ENCODE measurements at regions not wholly inside any gene's neighbourhood (a gene's known extent, or its start where the extent isn't known, plus 50 kb on each side); places are given as distances from the start of the nearest gene placed in this dataset.

GRCh38 chr7:96486681-96487080 is 164.8 kb upstream of the SLC25A13 start:
- Histone ChIP-seq H3K36me3 (ENCODE audit: control insufficient read depth in 2 of 3, insufficient read depth in 3 of 3, low read length in 3 of 3) (no peaks in the 10 kb centered on the region), H3K9ac (ENCODE audit: low read length in 3 of 3) (no peak overlapping the region), H3K9me3 (ENCODE audit: control insufficient read depth in 2 of 3, insufficient read depth in 1 of 3, low read length in 3 of 3) (no peaks in the 10 kb centered on the region), H3K4me3 (ENCODE audit: low read length in 3 of 3) (no peak overlapping the region), H3K27ac (ENCODE audit: low read depth in 2 of 2, low read length in 2 of 2) (no peak overlapping the region), H3K4me1 (ENCODE audit: control insufficient read depth in 2 of 3, insufficient read depth in 2 of 3, low read depth in 1 of 3, low read length in 3 of 3) (no peaks in the 10 kb centered on the region), H3K27me3 (ENCODE audit: control insufficient read depth, insufficient read depth, low read length) (no peaks in the 10 kb centered on the region)
- no peak for TF ChIP-seq CTCF (IDR thresholded peaks at IDR 0.05; ENCODE audit: borderline replicate concordance, extremely low read depth, insufficient read depth)
- intact Hi-C loops (cut with DNase I), result no loop called here
- FAIRE-seq (no peak), DNase-seq (no peak)

GRCh38 chr7:96484845-96485244 is 162.9 kb upstream of the SLC25A13 start:
- intact Hi-C loops (cut with DNase I), result no loop called here
- H3K9ac ChIP-seq (ENCODE audit: low read length in 3 of 3), result no peak overlapping the region
- no peak overlapping the region for H3K27ac ChIP-seq (ENCODE audit: low read depth in 2 of 2, low read length in 2 of 2)

GRCh38 chr7:96484091-96484490 is 162.2 kb upstream of the SLC25A13 start:
- FAIRE-seq, result no peak
- Histone ChIP-seq H3K27me3 (ENCODE audit: control insufficient read depth, insufficient read depth, low read length) (no peaks in the 10 kb centered on the region), H3K4me1 (ENCODE audit: control insufficient read depth in 2 of 3, insufficient read depth in 2 of 3, low read depth in 1 of 3, low read length in 3 of 3) (no peaks in the 10 kb centered on the region), H3K4me3 (ENCODE audit: low read length in 3 of 3) (no peak overlapping the region), H3K36me3 (ENCODE audit: control insufficient read depth in 2 of 3, insufficient read depth in 3 of 3, low read length in 3 of 3) (no peaks in the 10 kb centered on the region), H3K27ac (ENCODE audit: low read depth in 2 of 2, low read length in 2 of 2) (no peak overlapping the region), H3K9ac (ENCODE audit: low read length in 3 of 3) (no peak overlapping the region), H3K9me3 (ENCODE audit: control insufficient read depth in 2 of 3, insufficient read depth in 1 of 3, low read length in 3 of 3) (no peaks in the 10 kb centered on the region)
- no peak for TF ChIP-seq CTCF (IDR thresholded peaks at IDR 0.05; ENCODE audit: borderline replicate concordance, extremely low read depth, insufficient read depth)
- intact Hi-C loops (cut with DNase I), result no loop called here
- DNase-seq, result no peak

More at GRCh38 chr7:96484845-96485244, 162.9 kb upstream of the SLC25A13 start:
- Histone ChIP-seq H3K36me3 (ENCODE audit: control insufficient read depth in 2 of 3, insufficient read depth in 3 of 3, low read length in 3 of 3) (no peaks in the 10 kb centered on the region), H3K4me3 (ENCODE audit: low read length in 3 of 3) (no peak overlapping the region), H3K4me1 (ENCODE audit: control insufficient read depth in 2 of 3, insufficient read depth in 2 of 3, low read depth in 1 of 3, low read length in 3 of 3) (no peaks in the 10 kb centered on the region), H3K27me3 (ENCODE audit: control insufficient read depth, insufficient read depth, low read length) (no peaks in the 10 kb centered on the region), H3K9me3 (ENCODE audit: control insufficient read depth in 2 of 3, insufficient read depth in 1 of 3, low read length in 3 of 3) (no peaks in the 10 kb centered on the region)
- DNase-seq, result no peak
- no peak for FAIRE-seq
- TF ChIP-seq CTCF (IDR thresholded peaks at IDR 0.05; ENCODE audit: borderline replicate concordance, extremely low read depth, insufficient read depth), result no peak

GRCh38 chr7:96481796-96482195 is 159.9 kb upstream of the SLC25A13 start:
- intact Hi-C loops (cut with DNase I), result no loop called here
- Histone ChIP-seq H3K9me3 (ENCODE audit: control insufficient read depth in 2 of 3, insufficient read depth in 1 of 3, low read length in 3 of 3) (no peaks in the 10 kb centered on the region), H3K4me1 (ENCODE audit: control insufficient read depth in 2 of 3, insufficient read depth in 2 of 3, low read depth in 1 of 3, low read length in 3 of 3) (no peaks in the 10 kb centered on the region), H3K27me3 (ENCODE audit: control insufficient read depth, insufficient read depth, low read length) (no peaks in the 10 kb centered on the region), H3K36me3 (ENCODE audit: control insufficient read depth in 2 of 3, insufficient read depth in 3 of 3, low read length in 3 of 3) (no peaks in the 10 kb centered on the region), H3K4me3 (ENCODE audit: low read length in 3 of 3) (no peak overlapping the region), H3K9ac (ENCODE audit: low read length in 3 of 3) (no peak overlapping the region), H3K27ac (ENCODE audit: low read depth in 2 of 2, low read length in 2 of 2) (no peak overlapping the region)
- FAIRE-seq, result no peak
- no peak for DNase-seq
- no peak for TF ChIP-seq CTCF (IDR thresholded peaks at IDR 0.05; ENCODE audit: borderline replicate concordance, extremely low read depth, insufficient read depth)
